Keratinocyte (primary cell): ENCODE measurements at regions not wholly inside any gene's neighbourhood (a gene's known extent, or its start where the extent isn't known, plus 50 kb on each side); places are given as distances from the start of the nearest gene placed in this dataset.

Experiments
- DNase-seq: peaks from one replicate; pipeline ENCODE4 v3.0.0-alpha.2; 2011; ENCODE audit warnings: low read depth, missing footprints, low spot score
- FAIRE-seq: peaks from 2 replicates; lab custom pipeline; 2011; peaks lifted over from hg19 to GRCh38; lab: Jason Lieb, UNC
- H2AFZ ChIP-seq: 2 replicates; pipeline ENCODE4 v1.6.0; 2012; ENCODE audit warnings: low read length, control low read depth, inconsistent platforms; ENCODE audit not compliant: control insufficient read depth
- H3K27ac ChIP-seq: 2 replicates; pipeline ENCODE4 v1.5.1; 2011; ENCODE audit warnings: low read length; ENCODE audit not compliant: control insufficient read depth, insufficient read depth
- H3K27me3 ChIP-seq: 3 replicates; pipeline ENCODE4 v1.6.0; 2011; ENCODE audit warnings: low read length; ENCODE audit not compliant: control insufficient read depth, insufficient read depth; ENCODE audit errors: extremely low read depth
- H3K36me3 ChIP-seq, 2 experiments: 2 replicates in 1 of 2; 3 replicates in 1 of 2; pipeline ENCODE4 v1.5.1; 2011; ENCODE audit warnings: low read length in 2 of 2, mild to moderate bottlenecking in 1 of 2; ENCODE audit not compliant: control insufficient read depth in 2 of 2, insufficient read depth in 2 of 2; ENCODE audit errors: extremely low read depth in 1 of 2
- H3K4me1 ChIP-seq: 3 replicates; pipeline ENCODE4 v1.5.1; 2011; ENCODE audit warnings: low read length; ENCODE audit not compliant: control insufficient read depth, insufficient read depth; ENCODE audit errors: extremely low read depth
- H3K4me2 ChIP-seq: 3 replicates; pipeline ENCODE4 v1.6.0; 2011; ENCODE audit warnings: low read depth, low read length; ENCODE audit not compliant: control insufficient read depth, insufficient read depth; ENCODE audit errors: extremely low read depth
- H3K4me3 ChIP-seq, 3 experiments: fragments of 200-600 bp in 1 of 3; sonication (generic) in 1 of 3; 2 replicates in 2 of 3; 3 replicates in 1 of 3; pipeline ENCODE4 v1.5.1; 2011 to 2016; ENCODE audit warnings: low read length in 3 of 3, mild to moderate bottlenecking in 3 of 3, control low read depth in 2 of 3, inconsistent platforms in 1 of 3, low read depth in 1 of 3, mixed read lengths in 1 of 3, mixed run types in 1 of 3, moderate library complexity in 1 of 3; ENCODE audit not compliant: control insufficient read depth in 2 of 3, insufficient read depth in 2 of 3; ENCODE audit errors: extremely low read depth in 1 of 3
- H3K79me2 ChIP-seq: 2 replicates; pipeline ENCODE4 v1.6.0; 2012; ENCODE audit warnings: low read length; ENCODE audit not compliant: control insufficient read depth, insufficient read depth
- H3K9ac ChIP-seq: 3 replicates; pipeline ENCODE4 v1.6.0; 2011; ENCODE audit warnings: low read length; ENCODE audit not compliant: control insufficient read depth, insufficient read depth; ENCODE audit errors: extremely low read depth
- H3K9me1 ChIP-seq: 3 replicates; pipeline ENCODE4 v1.6.0; 2011; ENCODE audit warnings: low read length; ENCODE audit not compliant: control insufficient read depth, insufficient read depth; ENCODE audit errors: extremely low read depth
- H3K9me3 ChIP-seq: 2 replicates; pipeline ENCODE4 v1.5.1; 2012; ENCODE audit warnings: low read depth, low read length; ENCODE audit not compliant: control insufficient read depth
- H4K20me1 ChIP-seq: 3 replicates; pipeline ENCODE4 v1.6.0; 2011; ENCODE audit warnings: low read length; ENCODE audit not compliant: control insufficient read depth, insufficient read depth; ENCODE audit errors: extremely low read depth
- CTCF ChIP-seq, 3 experiments: IDR thresholded peaks in 1 of 3; conservative IDR thresholded peaks in 1 of 3; optimal IDR thresholded peaks in 1 of 3; 2 replicates in 2 of 3; 3 replicates in 1 of 3; pipeline versions ENCODE3 to v1.5.1; 2011; ENCODE audit warnings: low read length in 3 of 3, mild to moderate bottlenecking in 3 of 3, moderate library complexity in 2 of 3, control low read depth in 1 of 3, inconsistent platforms in 1 of 3; ENCODE audit not compliant: insufficient read depth in 2 of 3; ENCODE audit errors: extremely low read depth in 1 of 3
- EZH2 ChIP-seq: IDR thresholded peaks from one replicate; pipeline ENCODE4 v1.6.1; 2012; ENCODE audit warnings: inconsistent platforms, mild to moderate bottlenecking, low read length, moderate library complexity
- dilution Hi-C: fragments of 300-500 bp; cut with MboI; formaldehyde crosslinking; loops from one replicate; pipeline ENCODE4 v1.7.0; 2020; ENCODE audit warnings: low sequenced_read_pairs; ENCODE audit not compliant: extremely low pct_ligation_motif_present

DNA sequence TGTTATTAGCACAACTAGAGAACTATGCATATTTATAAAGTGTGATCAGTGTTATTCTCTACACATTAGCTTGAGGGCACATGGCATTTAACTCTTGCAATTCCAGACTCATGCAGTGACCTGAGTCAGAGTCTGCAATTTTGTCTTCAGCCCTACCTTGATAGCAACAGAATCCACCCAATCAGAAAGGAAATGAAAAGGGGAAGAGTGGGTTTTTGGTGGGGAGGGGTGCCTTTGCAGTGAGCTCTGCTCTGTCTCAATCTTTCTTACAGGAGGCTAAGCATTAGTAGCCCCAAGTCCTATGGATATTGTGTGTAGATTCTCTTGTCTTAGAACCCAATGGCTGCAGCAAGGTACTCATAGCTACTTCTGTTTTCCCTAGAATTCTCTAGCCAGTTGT, 489.2 kb downstream of the DHX35 start:
- no peaks in the 10 kb centered on the region for H3K9me3 ChIP-seq
- TF ChIP-seq EZH2 (no peak), CTCF (optimal IDR thresholded peaks at IDR 0.05 in 1 of 3, IDR thresholded peaks at IDR 0.05 in 1 of 3, conservative IDR thresholded peaks at IDR 0.05 in 1 of 3; ENCODE audit: extremely low read depth in 1 of 3, insufficient read depth in 2 of 3, low read length in 3 of 3) (no peak)
- no peaks in the 10 kb centered on the region for H4K20me1 ChIP-seq
- no peak for DNase-seq
- H3K36me3 ChIP-seq, result no peaks in the 10 kb centered on the region
- no peak overlapping the region for H3K9ac ChIP-seq
- H3K27ac ChIP-seq, result no peak overlapping the region
- H2AFZ ChIP-seq, result no peak overlapping the region
- no peak overlapping the region for H3K4me3 ChIP-seq
- no peak for FAIRE-seq
- dilution Hi-C loops, result no loop called here
- H3K4me2 ChIP-seq, result no peak overlapping the region
- H3K9me1 ChIP-seq, result no peaks in the 10 kb centered on the region
- H3K4me1 ChIP-seq, result no peaks in the 10 kb centered on the region
- H3K79me2 ChIP-seq, result no peaks in the 10 kb centered on the region
- no peaks in the 10 kb centered on the region for H3K27me3 ChIP-seq

DNA sequence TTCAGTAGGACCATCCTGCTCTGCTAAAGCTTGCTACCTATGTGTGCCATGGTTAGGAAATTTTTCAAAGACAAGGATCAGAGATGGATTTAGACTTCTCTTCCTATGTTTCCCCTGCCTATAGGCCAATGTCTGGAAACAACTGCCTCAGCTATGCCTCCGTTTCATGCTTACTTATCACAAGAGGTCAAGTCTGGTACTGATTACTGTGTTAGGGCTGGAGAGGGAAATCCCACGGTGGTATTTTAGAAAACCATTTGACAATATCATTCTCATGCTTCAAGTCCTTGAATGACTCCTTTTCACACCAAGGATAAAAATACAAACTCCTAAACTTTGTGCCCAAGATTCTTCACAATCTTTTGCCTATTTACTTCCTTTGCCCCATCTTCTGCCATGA, 484.3 kb downstream of the DHX35 start:
- H3K9me1 ChIP-seq, result no peaks in the 10 kb centered on the region
- H3K4me3 ChIP-seq, result no peak overlapping the region
- DNase-seq (no peak), FAIRE-seq (no peak)
- no peak for TF ChIP-seq EZH2
- no peak for TF ChIP-seq CTCF (optimal IDR thresholded peaks at IDR 0.05 in 1 of 3, IDR thresholded peaks at IDR 0.05 in 1 of 3, conservative IDR thresholded peaks at IDR 0.05 in 1 of 3; ENCODE audit: extremely low read depth in 1 of 3, insufficient read depth in 2 of 3, low read length in 3 of 3)
- H3K9me3 ChIP-seq, result no peaks in the 10 kb centered on the region
- no peaks in the 10 kb centered on the region for H4K20me1 ChIP-seq
- H3K9ac ChIP-seq, result no peak overlapping the region
- no peaks in the 10 kb centered on the region for H3K4me1 ChIP-seq
- H3K27ac ChIP-seq, result no peak overlapping the region
- H3K27me3 ChIP-seq, result no peaks in the 10 kb centered on the region
- no peak overlapping the region for H2AFZ ChIP-seq
- dilution Hi-C loops, result no loop called here
- H3K36me3 ChIP-seq, result no peaks in the 10 kb centered on the region
- no peak overlapping the region for H3K4me2 ChIP-seq
- H3K79me2 ChIP-seq, result no peaks in the 10 kb centered on the region
